Ectodermal cell (in vitro differentiated cells): ENCODE measurements at regions not wholly inside any gene's neighbourhood (a gene's known extent, or its start where the extent isn't known, plus 50 kb on each side); places are given as distances from the start of the nearest gene placed in this dataset.

Experiments
- H3K27ac ChIP-seq: 2 replicates; pipeline ENCODE4 v1.7.0; 2013; ENCODE audit warnings: mild to moderate bottlenecking, low read depth, low read length; ENCODE audit not compliant: insufficient read depth, poor library complexity, severe bottlenecking
- H3K27me3 ChIP-seq: 2 replicates; pipeline ENCODE4 v1.7.0; 2013; ENCODE audit warnings: mild to moderate bottlenecking, low read length; ENCODE audit not compliant: insufficient read depth, control insufficient read depth, poor library complexity, severe bottlenecking
- H3K36me3 ChIP-seq: one replicate; pipeline ENCODE4 v1.7.0; 2013; ENCODE audit warnings: low read length; ENCODE audit not compliant: control insufficient read depth, insufficient read depth
- H3K4me1 ChIP-seq: one replicate; pipeline ENCODE4 v1.7.0; 2013; ENCODE audit warnings: low read length; ENCODE audit not compliant: control insufficient read depth, insufficient read depth
- H3K4me3 ChIP-seq: 2 replicates; pipeline ENCODE4 v1.7.0; 2013; ENCODE audit warnings: low read depth, low read length, control low read depth; ENCODE audit not compliant: insufficient read depth
- H3K9me3 ChIP-seq: 2 replicates; pipeline ENCODE4 v1.7.0; 2013; ENCODE audit warnings: mild to moderate bottlenecking, low read length, moderate library complexity; ENCODE audit not compliant: control insufficient read depth
- WGBS, 2 experiments: methylation state at CpG; one replicate each; pipeline ENCODE4 v1.1.7; 2013; ENCODE audit warnings: missing lambda C conversion rate in 2 of 2; 5-methylcytosine and 5-hydroxymethylcytosine counted together

DNA sequence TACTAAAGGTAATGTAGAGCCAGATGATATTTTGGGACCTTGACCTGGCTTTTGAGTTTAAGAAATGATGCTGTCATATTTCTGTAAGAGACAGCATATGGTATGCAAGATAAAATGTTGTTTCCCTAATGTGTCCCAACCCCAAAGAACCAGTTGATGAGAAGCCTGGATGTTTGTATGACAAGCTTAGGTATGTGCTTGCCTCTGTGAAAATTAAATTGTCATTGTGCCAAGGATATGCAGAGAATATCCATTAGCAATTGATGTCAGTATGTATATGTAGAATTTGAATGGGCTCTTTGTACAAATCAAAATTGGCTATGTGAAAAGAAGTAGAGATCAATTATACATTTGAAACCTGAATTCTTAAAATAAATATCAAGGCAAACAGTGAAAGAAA is 650.8 kb upstream of the EYS start:
- Histone ChIP-seq H3K27ac (no peak overlapping the region), H3K4me3 (no peak overlapping the region), H3K36me3 (no peaks in the 10 kb centered on the region), H3K4me1 (no peaks in the 10 kb centered on the region), H3K27me3 (no peaks in the 10 kb centered on the region), H3K9me3 (no peaks in the 10 kb centered on the region)

DNA sequence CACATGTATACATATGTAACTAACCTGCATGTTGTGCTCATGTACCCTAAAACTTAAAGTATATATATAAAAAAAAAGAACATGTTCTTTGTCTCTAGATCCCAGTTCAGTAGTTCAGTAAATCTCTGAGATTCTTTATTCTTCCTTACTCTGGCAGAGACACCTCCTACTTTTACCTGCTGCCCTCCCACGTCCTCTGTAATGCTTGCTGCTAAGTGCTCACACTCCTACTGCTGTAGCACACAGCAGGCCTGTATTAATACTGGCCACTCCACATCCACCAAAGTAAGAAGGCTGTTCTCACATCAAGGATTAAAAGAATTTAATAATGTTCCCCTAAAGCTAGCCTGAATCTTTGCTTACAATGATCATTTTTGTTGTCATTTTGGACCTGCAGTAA is 648.4 kb upstream of the EYS start:
- no peak overlapping the region for H3K27ac ChIP-seq
- WGBS, 2 experiments: 79 to 100% methylated on average over 1 of the region's 1 CpG

DNA sequence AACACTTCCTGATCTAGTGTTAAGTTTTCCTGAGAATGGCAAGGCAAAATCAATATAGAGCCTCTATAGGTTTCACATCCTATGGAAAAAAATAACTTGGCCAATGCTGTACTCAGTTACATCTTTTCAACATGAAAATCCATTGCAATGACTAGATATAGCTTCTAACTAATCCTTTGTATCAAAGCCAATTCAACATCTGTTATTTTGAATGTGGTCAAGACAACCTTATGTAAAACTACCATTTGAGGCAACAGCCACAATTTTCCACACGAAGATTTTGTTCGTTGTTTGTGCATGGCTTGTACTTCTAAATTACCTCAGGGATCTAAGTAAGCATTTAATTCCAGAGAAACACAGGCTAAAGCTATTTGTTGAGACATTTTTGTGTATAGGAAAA is 637.8 kb upstream of the EYS start:
- H3K4me1 ChIP-seq: no peaks in the 10 kb centered on the region
- H3K27ac ChIP-seq: no peak overlapping the region
- H3K4me3 ChIP-seq: no peak overlapping the region
- H3K36me3 ChIP-seq: no peaks in the 10 kb centered on the region
- 70 to 75% methylated on average over 2 of the region's 2 CpGs for WGBS, 2 experiments
- no peaks in the 10 kb centered on the region for H3K9me3 ChIP-seq
- no peaks in the 10 kb centered on the region for H3K27me3 ChIP-seq

More for the DNA sequence above, 648.4 kb upstream of the EYS start:
- no peaks in the 10 kb centered on the region for H3K9me3 ChIP-seq
- no peaks in the 10 kb centered on the region for H3K36me3 ChIP-seq
- H3K27me3 ChIP-seq: no peaks in the 10 kb centered on the region
- H3K4me1 ChIP-seq: no peaks in the 10 kb centered on the region
- H3K4me3 ChIP-seq: no peak overlapping the region

DNA sequence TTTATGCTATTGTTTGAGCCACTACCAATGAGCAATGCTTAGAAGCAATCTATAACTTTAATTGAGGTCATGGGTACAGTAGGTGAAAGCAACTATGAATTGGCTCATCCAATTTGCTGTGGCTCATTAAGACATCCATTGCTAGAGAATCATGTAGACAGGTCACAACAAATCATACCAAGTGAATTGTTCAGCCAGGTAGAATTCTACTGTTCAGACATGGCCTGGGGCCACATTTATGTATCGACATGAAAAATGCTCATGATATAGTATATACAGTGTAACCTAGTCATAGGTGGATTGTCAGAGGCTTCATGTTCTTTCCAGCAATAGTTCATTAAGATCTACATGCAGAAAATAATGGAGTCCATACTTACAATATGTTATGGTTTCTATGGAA is 633.7 kb upstream of the EYS start:
- no peak overlapping the region for H3K27ac ChIP-seq
- no peaks in the 10 kb centered on the region for H3K27me3 ChIP-seq
- H3K4me3 ChIP-seq: no peak overlapping the region
- WGBS, 2 experiments: 100% methylated on average over 1 of the region's 1 CpG; no CpG with 5 or more reads in 1 of the 2 experiments
- H3K9me3 ChIP-seq: no peaks in the 10 kb centered on the region
- H3K36me3 ChIP-seq: no peaks in the 10 kb centered on the region
- no peaks in the 10 kb centered on the region for H3K4me1 ChIP-seq

DNA sequence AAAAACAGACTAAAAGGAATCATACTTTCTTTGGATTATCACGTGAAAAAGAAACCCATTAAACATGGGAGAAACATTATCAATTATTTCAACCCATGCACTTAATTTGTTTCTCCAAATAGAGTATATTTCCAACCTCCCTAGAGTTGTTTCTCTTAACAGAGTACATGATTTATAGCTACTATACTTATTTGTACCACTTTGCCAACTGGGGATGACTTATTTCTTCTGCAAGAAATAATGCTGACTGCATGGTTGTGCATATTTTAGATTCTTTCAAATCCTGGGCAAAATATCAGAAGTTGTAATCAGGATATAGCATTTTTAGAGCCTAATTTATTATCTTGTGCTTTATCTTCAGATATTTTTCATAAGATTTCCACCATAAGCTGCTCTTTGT is 629.1 kb upstream of the EYS start:
- H3K27me3 ChIP-seq: no peaks in the 10 kb centered on the region
- H3K36me3 ChIP-seq: no peaks in the 10 kb centered on the region
- H3K4me1 ChIP-seq: no peaks in the 10 kb centered on the region
- 88 to 90% methylated on average over 1 of the region's 1 CpG for WGBS, 2 experiments
- no peak overlapping the region for H3K4me3 ChIP-seq
- no peaks in the 10 kb centered on the region for H3K9me3 ChIP-seq
- no peak overlapping the region for H3K27ac ChIP-seq

- no peaks in the 10 kb centered on the region for H3K27me3 ChIP-seq
- no peak overlapping the region for H3K27ac ChIP-seq
- H3K36me3 ChIP-seq: no peaks in the 10 kb centered on the region
- no peak overlapping the region for H3K4me3 ChIP-seq
- 82 to 83% methylated on average over 3 of the region's 3 CpGs for WGBS, 2 experiments
- H3K4me1 ChIP-seq: no peaks in the 10 kb centered on the region
- no peaks in the 10 kb centered on the region for H3K9me3 ChIP-seq
Observed at GRCh38 chr6:66328200-66328599, 621.2 kb upstream of the EYS start.

DNA sequence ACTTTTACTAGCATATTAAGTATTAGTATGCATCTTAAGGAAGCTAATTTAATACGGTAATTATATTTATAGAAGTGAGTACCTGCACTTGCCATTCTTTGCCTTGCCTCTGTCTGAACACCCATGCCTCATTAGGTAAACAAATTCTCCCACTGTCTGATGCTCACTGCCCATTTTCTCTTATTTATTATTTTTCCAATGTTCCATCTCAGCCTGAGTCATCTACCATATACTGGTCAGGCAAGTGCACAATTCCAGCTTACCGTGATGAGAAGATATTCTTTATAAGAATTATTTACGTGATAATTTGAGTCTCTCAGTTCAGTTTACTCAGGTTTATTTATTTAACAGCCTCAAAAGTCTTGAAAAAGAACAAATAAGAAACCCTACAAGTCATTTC is 619.2 kb upstream of the EYS start:
- no peaks in the 10 kb centered on the region for H3K9me3 ChIP-seq

DNA sequence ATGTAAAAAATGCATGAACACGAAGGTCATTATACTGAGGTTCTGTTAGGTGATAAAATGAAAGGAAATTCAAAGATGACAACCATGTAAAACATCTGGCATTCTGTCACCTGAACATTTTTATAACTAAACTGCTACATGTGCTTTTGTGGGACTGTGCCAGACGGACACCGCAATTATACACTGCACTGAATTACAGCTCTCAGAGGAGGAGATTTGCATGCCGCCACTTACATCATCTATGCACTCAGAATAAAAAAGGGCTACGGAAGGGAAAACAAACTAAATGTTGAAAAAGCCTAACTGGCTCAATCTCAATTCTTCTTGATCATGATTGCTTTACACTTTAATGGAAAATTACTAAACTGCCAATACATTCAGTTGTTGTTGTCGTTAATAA is 614.0 kb upstream of the EYS start:
- H3K9me3 ChIP-seq: no peaks in the 10 kb centered on the region
- H3K4me1 ChIP-seq: no peaks in the 10 kb centered on the region
- H3K4me3 ChIP-seq: no peak overlapping the region
- 95% methylated on average over 4 to 5 of the region's 6 CpGs for WGBS, 2 experiments
- H3K27me3 ChIP-seq: no peaks in the 10 kb centered on the region
- no peak overlapping the region for H3K27ac ChIP-seq
- no peaks in the 10 kb centered on the region for H3K36me3 ChIP-seq

More for the DNA sequence above, 619.2 kb upstream of the EYS start:
- Histone ChIP-seq H3K27me3 (no peaks in the 10 kb centered on the region), H3K36me3 (no peaks in the 10 kb centered on the region), H3K27ac (no peak overlapping the region), H3K4me3 (no peak overlapping the region), H3K4me1 (no peaks in the 10 kb centered on the region)
- WGBS, 2 experiments: 100% methylated on average over 2 of the region's 3 CpGs; no CpG with 5 or more reads in 1 of the 2 experiments

DNA sequence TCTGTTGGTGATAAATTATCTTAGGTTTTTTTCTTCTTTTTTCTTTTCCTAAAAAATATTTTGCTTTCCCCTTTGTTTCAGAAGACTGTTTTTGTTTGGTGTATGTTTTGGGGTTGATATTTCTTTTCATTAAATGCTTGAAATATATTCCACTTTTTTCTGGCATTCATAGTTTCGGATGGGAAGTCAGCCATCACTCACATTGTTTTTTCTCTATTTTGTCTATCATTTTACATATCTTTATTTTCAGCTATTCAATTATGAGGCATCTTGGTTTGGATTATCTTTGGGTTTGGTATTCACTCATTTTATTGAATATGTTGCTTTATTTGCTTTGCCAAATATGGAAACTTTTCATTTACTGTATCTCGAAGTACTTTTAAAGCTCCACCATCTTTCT is 600.5 kb upstream of the EYS start:
- H3K9me3 ChIP-seq: peaks cover 3% of the 10 kb centered on the region
- H3K36me3 ChIP-seq: no peaks in the 10 kb centered on the region
- no peaks in the 10 kb centered on the region for H3K4me1 ChIP-seq
- H3K27me3 ChIP-seq: no peaks in the 10 kb centered on the region
- no peak overlapping the region for H3K4me3 ChIP-seq
- 100% methylated on average over 2 of the region's 2 CpGs; no CpG with 5 or more reads in 1 of the 2 experiments for WGBS, 2 experiments
- no peak overlapping the region for H3K27ac ChIP-seq

DNA sequence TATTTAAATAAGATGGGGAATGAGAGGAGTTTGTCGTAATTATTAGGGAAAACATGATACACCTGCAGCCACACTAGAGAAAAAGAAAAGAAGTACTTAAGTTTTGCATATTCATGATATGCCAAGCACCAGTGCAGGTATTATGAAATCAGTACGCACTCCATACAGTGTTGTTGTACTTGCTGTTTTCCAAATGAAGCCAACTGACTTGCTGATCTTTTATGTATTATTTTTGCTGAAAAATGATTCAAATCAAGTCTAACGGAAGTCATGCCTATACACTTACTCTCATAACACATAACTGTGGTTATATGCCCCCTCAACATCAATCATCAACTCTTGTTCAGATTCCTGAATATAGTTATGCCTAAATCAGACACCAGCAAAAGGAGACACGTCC is 584.9 kb upstream of the EYS start:
- 92 to 99% methylated on average over 4 of the region's 4 CpGs for WGBS, 2 experiments
- H3K36me3 ChIP-seq: no peaks in the 10 kb centered on the region
- no peaks in the 10 kb centered on the region for H3K27me3 ChIP-seq
- no peak overlapping the region for H3K27ac ChIP-seq
- H3K9me3 ChIP-seq: no peaks in the 10 kb centered on the region
- no peaks in the 10 kb centered on the region for H3K4me1 ChIP-seq
- no peak overlapping the region for H3K4me3 ChIP-seq

- Histone ChIP-seq H3K36me3 (no peaks in the 10 kb centered on the region), H3K4me1 (no peaks in the 10 kb centered on the region), H3K9me3 (no peaks in the 10 kb centered on the region), H3K4me3 (no peak overlapping the region), H3K27me3 (no peaks in the 10 kb centered on the region), H3K27ac (no peak overlapping the region)
- WGBS, 2 experiments: 46 to 63% methylated on average over 1 to 2 of the region's 2 CpGs
Observed at GRCh38 chr6:66289889-66290288, 582.9 kb upstream of the EYS start.
